ENCODE measurements at regions not wholly inside any gene's neighbourhood (a gene's known extent, or its start where the extent isn't known, plus 50 kb on each side); places are given as distances from the start of the nearest gene placed in this dataset.

- Histone ChIP-seq H3K36me3 (ENCODE audit: insufficient read depth, low read length) (no peaks in the 10 kb centered on the region), H3K27me3 (ENCODE audit: control insufficient read depth, insufficient read depth, low read length) (no peaks in the 10 kb centered on the region), H3K4me1 (ENCODE audit: control insufficient read depth, insufficient read depth, low read length) (no peaks in the 10 kb centered on the region), H3K4me2 (ENCODE audit: low read length) (no peak overlapping the region), H3K4me3 (ENCODE audit: low read length) (no peak overlapping the region), H3K9me3 (replicated peaks; ENCODE audit: low read length) (no peaks in the 10 kb centered on the region), H3K9ac (ENCODE audit: low read depth, low read length) (no peak overlapping the region)
These were observed 141.8 kb downstream of the SIM1 start for GRCh38 chr6:100322886-100323285.

- Histone ChIP-seq H3K4me2 (ENCODE audit: low read length) (no peak overlapping the region), H3K4me3 (ENCODE audit: low read length) (no peak overlapping the region), H3K4me1 (ENCODE audit: control insufficient read depth, insufficient read depth, low read length) (no peaks in the 10 kb centered on the region), H3K9me3 (replicated peaks; ENCODE audit: low read length) (no peaks in the 10 kb centered on the region), H3K9ac (ENCODE audit: low read depth, low read length) (no peak overlapping the region), H3K27me3 (ENCODE audit: control insufficient read depth, insufficient read depth, low read length) (no peaks in the 10 kb centered on the region), H3K36me3 (ENCODE audit: insufficient read depth, low read length) (no peaks in the 10 kb centered on the region)
These were observed 144.0 kb downstream of the SIM1 start for GRCh38 chr6:100320686-100321085.

GRCh38 chr6:100317031-100317430 is 147.7 kb downstream of the SIM1 start:
- Histone ChIP-seq H3K4me3 (ENCODE audit: low read length) (no peak overlapping the region), H3K9ac (ENCODE audit: low read depth, low read length) (no peak overlapping the region), H3K36me3 (ENCODE audit: insufficient read depth, low read length) (no peaks in the 10 kb centered on the region), H3K27me3 (ENCODE audit: control insufficient read depth, insufficient read depth, low read length) (no peaks in the 10 kb centered on the region), H3K9me3 (replicated peaks; ENCODE audit: low read length) (no peaks in the 10 kb centered on the region), H3K4me2 (ENCODE audit: low read length) (no peak overlapping the region), H3K4me1 (ENCODE audit: control insufficient read depth, insufficient read depth, low read length) (no peaks in the 10 kb centered on the region)

- Histone ChIP-seq H3K36me3 (ENCODE audit: insufficient read depth, low read length) (no peaks in the 10 kb centered on the region), H3K4me1 (ENCODE audit: control insufficient read depth, insufficient read depth, low read length) (no peaks in the 10 kb centered on the region), H3K27me3 (ENCODE audit: control insufficient read depth, insufficient read depth, low read length) (no peaks in the 10 kb centered on the region), H3K4me2 (ENCODE audit: low read length) (no peak overlapping the region), H3K9me3 (replicated peaks; ENCODE audit: low read length) (no peaks in the 10 kb centered on the region), H3K9ac (ENCODE audit: low read depth, low read length) (no peak overlapping the region), H3K4me3 (ENCODE audit: low read length) (no peak overlapping the region)
These were observed 150.5 kb downstream of the SIM1 start for GRCh38 chr6:100314186-100314585.

GRCh38 chr6:100311707-100312251 is 152.9 kb downstream of the SIM1 start:
- Histone ChIP-seq H3K9me3 (replicated peaks; ENCODE audit: low read length) (no peaks in the 10 kb centered on the region), H3K4me3 (ENCODE audit: low read length) (no peak overlapping the region), H3K9ac (ENCODE audit: low read depth, low read length) (no peak overlapping the region), H3K36me3 (ENCODE audit: insufficient read depth, low read length) (no peaks in the 10 kb centered on the region), H3K4me2 (ENCODE audit: low read length) (no peak overlapping the region), H3K4me1 (ENCODE audit: control insufficient read depth, insufficient read depth, low read length) (no peaks in the 10 kb centered on the region), H3K27me3 (ENCODE audit: control insufficient read depth, insufficient read depth, low read length) (no peaks in the 10 kb centered on the region)

- no peak overlapping the region for H3K4me3 ChIP-seq (ENCODE audit: low read length)
These were observed 155.5 kb downstream of the SIM1 start for GRCh38 chr6:100309174-100309573.

GRCh38 chr6:100307561-100307960 is 157.2 kb downstream of the SIM1 start:
- Histone ChIP-seq H3K4me3 (ENCODE audit: low read length) (no peak overlapping the region), H3K9ac (ENCODE audit: low read depth, low read length) (no peak overlapping the region), H3K36me3 (ENCODE audit: insufficient read depth, low read length) (no peaks in the 10 kb centered on the region), H3K4me1 (ENCODE audit: control insufficient read depth, insufficient read depth, low read length) (no peaks in the 10 kb centered on the region), H3K4me2 (ENCODE audit: low read length) (no peak overlapping the region), H3K27me3 (ENCODE audit: control insufficient read depth, insufficient read depth, low read length) (no peaks in the 10 kb centered on the region), H3K9me3 (replicated peaks; ENCODE audit: low read length) (no peaks in the 10 kb centered on the region)

More at GRCh38 chr6:100309174-100309573, 155.5 kb downstream of the SIM1 start:
- no peak overlapping the region for H3K4me2 ChIP-seq (ENCODE audit: low read length)
- H3K27me3 ChIP-seq (ENCODE audit: control insufficient read depth, insufficient read depth, low read length): no peaks in the 10 kb centered on the region
- no peaks in the 10 kb centered on the region for H3K4me1 ChIP-seq (ENCODE audit: control insufficient read depth, insufficient read depth, low read length)
- no peaks in the 10 kb centered on the region for H3K36me3 ChIP-seq (ENCODE audit: insufficient read depth, low read length)
- H3K9me3 ChIP-seq (replicated peaks; ENCODE audit: low read length): no peaks in the 10 kb centered on the region
- H3K9ac ChIP-seq (ENCODE audit: low read depth, low read length): no peak overlapping the region

- Histone ChIP-seq H3K4me3 (ENCODE audit: low read length) (no peak overlapping the region), H3K27me3 (ENCODE audit: control insufficient read depth, insufficient read depth, low read length) (no peaks in the 10 kb centered on the region), H3K36me3 (ENCODE audit: insufficient read depth, low read length) (no peaks in the 10 kb centered on the region)
These were observed 159.4 kb downstream of the SIM1 start for GRCh38 chr6:100305209-100305869.

GRCh38 chr6:100304575-100304974 is 160.1 kb downstream of the SIM1 start:
- H3K9ac ChIP-seq (ENCODE audit: low read depth, low read length): no peak overlapping the region
- no peaks in the 10 kb centered on the region for H3K9me3 ChIP-seq (replicated peaks; ENCODE audit: low read length)
- no peak overlapping the region for H3K4me3 ChIP-seq (ENCODE audit: low read length)
- no peaks in the 10 kb centered on the region for H3K27me3 ChIP-seq (ENCODE audit: control insufficient read depth, insufficient read depth, low read length)
- H3K4me2 ChIP-seq (ENCODE audit: low read length): no peak overlapping the region
- no peaks in the 10 kb centered on the region for H3K36me3 ChIP-seq (ENCODE audit: insufficient read depth, low read length)
- peaks cover 8% of the 10 kb centered on the region for H3K4me1 ChIP-seq (ENCODE audit: control insufficient read depth, insufficient read depth, low read length)

More at GRCh38 chr6:100305209-100305869, 159.4 kb downstream of the SIM1 start:
- peaks cover under 1% of the 10 kb centered on the region for H3K4me1 ChIP-seq (ENCODE audit: control insufficient read depth, insufficient read depth, low read length)
- H3K4me2 ChIP-seq (ENCODE audit: low read length): no peak overlapping the region
- H3K9me3 ChIP-seq (replicated peaks; ENCODE audit: low read length): no peaks in the 10 kb centered on the region
- no peak overlapping the region for H3K9ac ChIP-seq (ENCODE audit: low read depth, low read length)

- Histone ChIP-seq H3K27me3 (ENCODE audit: control insufficient read depth, insufficient read depth, low read length) (no peaks in the 10 kb centered on the region), H3K9ac (ENCODE audit: low read depth, low read length) (no peak overlapping the region), H3K36me3 (ENCODE audit: insufficient read depth, low read length) (no peaks in the 10 kb centered on the region), H3K9me3 (replicated peaks; ENCODE audit: low read length) (no peaks in the 10 kb centered on the region), H3K4me1 (ENCODE audit: control insufficient read depth, insufficient read depth, low read length) (peaks cover 24% of the 10 kb centered on the region), H3K4me2 (ENCODE audit: low read length) (no peak overlapping the region), H3K4me3 (ENCODE audit: low read length) (no peak overlapping the region)
These were observed 163.0 kb downstream of the SIM1 start for GRCh38 chr6:100301731-100302130.

- H3K36me3 ChIP-seq (ENCODE audit: insufficient read depth, low read length): no peaks in the 10 kb centered on the region
- H3K27me3 ChIP-seq (ENCODE audit: control insufficient read depth, insufficient read depth, low read length): no peaks in the 10 kb centered on the region
- peaks cover 31% of the 10 kb centered on the region for H3K4me1 ChIP-seq (ENCODE audit: control insufficient read depth, insufficient read depth, low read length)
- H3K9me3 ChIP-seq (replicated peaks; ENCODE audit: low read length): no peaks in the 10 kb centered on the region
- no peak overlapping the region for H3K4me3 ChIP-seq (ENCODE audit: low read length)
- H3K4me2 ChIP-seq (ENCODE audit: low read length): peak overlapping the region; percentile 67
- peak overlapping the region; percentile 11 for H3K9ac ChIP-seq (ENCODE audit: low read depth, low read length)
These were observed 164.4 kb downstream of the SIM1 start for GRCh38 chr6:100300221-100300736.

Data from skeletal muscle satellite cell (primary cell).